SK-N-SH treated with all-trans-retinoic acid at 6 μM for 48 hours (cell line): ENCODE measurements at regions not wholly inside any gene's neighbourhood (a gene's known extent, or its start where the extent isn't known, plus 50 kb on each side); places are given as distances from the start of the nearest gene placed in this dataset.

Experiments used
- ATAC-seq: fragments of 200-7000 bp; cut with Tn5 transposase; 3 replicates; pipeline ENCODE4 v1.9.1; 2020; ENCODE audit warnings: mild to moderate bottlenecking, moderate library complexity
- ARNTL ChIP-seq: fragments of 450-650 bp; formaldehyde crosslinking; IDR thresholded peaks from 2 replicates; pipeline ENCODE4 v1.5.0; 2020; ENCODE audit warnings: low read depth, mild to moderate bottlenecking, moderate library complexity, borderline replicate concordance
- CREB5 ChIP-seq: fragments of 250-450 bp; sonication (Bioruptor Pico); IDR thresholded peaks from 2 replicates; pipeline ENCODE4 v1.5.1; 2020; ENCODE audit warnings: low read depth, mild to moderate bottlenecking, moderate library complexity
- CSDC2 ChIP-seq: fragments of 250-450 bp; sonication (Bioruptor Pico); IDR thresholded peaks from 2 replicates; pipeline ENCODE4 v1.5.0; 2020; ENCODE audit warnings: mild to moderate bottlenecking, moderate library complexity
- CSRNP3 ChIP-seq: fragments of 250-450 bp; sonication (Bioruptor Pico); IDR thresholded peaks from 2 replicates; pipeline ENCODE4 v1.5.1; 2021; ENCODE audit warnings: mild to moderate bottlenecking, moderate library complexity
- ESRRG ChIP-seq: fragments of 250-450 bp; sonication (Bioruptor Pico); IDR thresholded peaks from 2 replicates; pipeline ENCODE4 v1.6.1; 2021; ENCODE audit warnings: mild to moderate bottlenecking
- GLIS3 ChIP-seq: fragments of 250-450 bp; sonication (Bioruptor Pico); IDR thresholded peaks from 2 replicates; pipeline ENCODE4 v1.5.0; 2020; ENCODE audit warnings: mild to moderate bottlenecking, moderate library complexity
- ISL1 ChIP-seq: fragments of 250-450 bp; sonication (Bioruptor Pico); IDR thresholded peaks from 2 replicates; pipeline ENCODE4 v2.1.2; 2022; ENCODE audit warnings: mild to moderate bottlenecking, moderate library complexity
- OSR1 ChIP-seq: fragments of 250-450 bp; sonication (Bioruptor Pico); IDR thresholded peaks from 2 replicates; pipeline ENCODE4 v1.8.0; 2022; ENCODE audit warnings: moderate library complexity, mild to moderate bottlenecking, inconsistent platforms
- PATZ1 ChIP-seq: fragments of 250-450 bp; sonication (Bioruptor Pico); IDR thresholded peaks from 2 replicates; pipeline ENCODE4 v1.8.0; 2020; ENCODE audit warnings: mild to moderate bottlenecking, moderate library complexity, borderline replicate concordance
- POU6F1 ChIP-seq: fragments of 250-450 bp; sonication (Bioruptor Pico); IDR thresholded peaks from 2 replicates; pipeline ENCODE4 v1.8.0; 2021; ENCODE audit warnings: low read depth, mild to moderate bottlenecking, moderate library complexity, borderline replicate concordance
- PPARA ChIP-seq: fragments of 250-450 bp; sonication (Bioruptor Pico); IDR thresholded peaks from 2 replicates; pipeline ENCODE4 v1.5.0; 2020; ENCODE audit warnings: mild to moderate bottlenecking, borderline replicate concordance
- RARB ChIP-seq: fragments of 250-450 bp; sonication (Bioruptor Pico); IDR thresholded peaks from 2 replicates; pipeline ENCODE4 v1.8.0; 2021; ENCODE audit warnings: mild to moderate bottlenecking, moderate library complexity
- SNAI2 ChIP-seq: fragments of 250-450 bp; sonication (Bioruptor Pico); IDR thresholded peaks from 2 replicates; pipeline ENCODE4 v1.5.0; 2020; ENCODE audit warnings: mild to moderate bottlenecking, moderate library complexity
- TOX ChIP-seq: fragments of 250-450 bp; sonication (Bioruptor Pico); IDR thresholded peaks from 2 replicates; pipeline ENCODE4 v1.8.0; 2021; ENCODE audit warnings: mild to moderate bottlenecking, moderate library complexity, borderline replicate concordance
- TSHZ2 ChIP-seq: fragments of 250-450 bp; sonication (Bioruptor Pico); IDR thresholded peaks from 2 replicates; pipeline ENCODE4 v1.5.0; 2020; ENCODE audit warnings: mild to moderate bottlenecking, moderate library complexity
- ZC3H10 ChIP-seq: fragments of 250-450 bp; sonication (Bioruptor Pico); IDR thresholded peaks from 2 replicates; pipeline ENCODE4 v1.5.1; 2021; ENCODE audit warnings: mild to moderate bottlenecking, moderate library complexity
- ZFP3 ChIP-seq: fragments of 250-450 bp; sonication (Bioruptor Pico); IDR thresholded peaks from 2 replicates; pipeline ENCODE4 v1.5.0; 2020; ENCODE audit warnings: mild to moderate bottlenecking, moderate library complexity
- ZFP30 ChIP-seq: fragments of 450-650 bp; formaldehyde crosslinking; IDR thresholded peaks from 2 replicates; pipeline ENCODE4 v1.5.0; 2022; ENCODE audit warnings: mild to moderate bottlenecking, moderate library complexity
- ZNF70 ChIP-seq: fragments of 450-650 bp; formaldehyde crosslinking; IDR thresholded peaks from 2 replicates; pipeline ENCODE4 v1.5.0; 2020; ENCODE audit warnings: mild to moderate bottlenecking, moderate library complexity
- ZNF8 ChIP-seq: fragments of 450-650 bp; formaldehyde crosslinking; IDR thresholded peaks from 2 replicates; pipeline ENCODE4 v1.5.0; 2020; ENCODE audit warnings: mild to moderate bottlenecking, moderate library complexity

GRCh38 chr20:53695797-53696527 lies 102.3 kb upstream of the ZNF217 start:
- no peak for ATAC-seq
- TF ChIP-seq POU6F1 (CRISPR knock-in tag) (no peak), ZC3H10 (no peak), CREB5 (CRISPR knock-in tag) (no peak), ESRRG (CRISPR knock-in tag) (no peak), ARNTL (CRISPR knock-in tag) (no peak), ZNF8 (CRISPR knock-in tag) (no peak), PATZ1 (CRISPR knock-in tag) (no peak), CSDC2 (CRISPR knock-in tag) (no peak), TSHZ2 (CRISPR knock-in tag) (no peak), GLIS3 (no peak), ZFP30 (CRISPR knock-in tag) (no peak), TOX (CRISPR knock-in tag) (no peak), OSR1 (CRISPR knock-in tag) (no peak), CSRNP3 (no peak)

- TF ChIP-seq ZNF70 (no peak), ISL1 (CRISPR knock-in tag) (no peak), CSDC2 (CRISPR knock-in tag) (no peak), RARB (CRISPR knock-in tag) (no peak), OSR1 (CRISPR knock-in tag) (no peak), PPARA (CRISPR knock-in tag) (no peak), TOX (CRISPR knock-in tag) (no peak), ZFP3 (CRISPR knock-in tag) (no peak), SNAI2 (no peak), ESRRG (CRISPR knock-in tag) (no peak), PATZ1 (CRISPR knock-in tag) (no peak), CSRNP3 (no peak)
- no peak for ATAC-seq
Measured at GRCh38 chr20:53693262-53693871, 99.7 kb upstream of the ZNF217 start.
